ENCODE measurements at regions not wholly inside any gene's neighbourhood (a gene's known extent, or its start where the extent isn't known, plus 50 kb on each side); places are given as distances from the start of the nearest gene placed in this dataset.

DNA sequence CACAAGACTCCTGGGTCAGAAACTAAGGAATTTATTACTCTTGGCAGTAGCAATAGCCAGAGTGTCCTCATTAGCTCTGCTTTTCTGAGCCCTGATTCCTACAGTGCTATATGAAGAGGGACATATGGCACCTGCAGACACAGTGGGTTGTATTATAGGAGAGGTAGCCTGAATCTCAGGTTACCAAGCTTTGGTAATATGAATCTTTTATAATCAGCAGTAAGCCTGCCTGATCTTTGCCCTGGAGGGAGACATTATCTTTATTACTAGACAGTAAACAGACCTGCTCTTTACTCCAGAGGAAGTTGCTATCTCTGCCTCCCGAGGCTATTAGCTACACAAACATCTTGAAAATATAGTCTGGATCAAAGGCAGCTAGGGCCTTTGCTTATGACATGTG, 62.5 kb upstream of the HOPX start:
- H3K23ac ChIP-seq (ENCODE audit: low read depth, low read length) = no peak overlapping the region
- ATAC-seq (ENCODE audit: low read depth) (no peak), DNase-seq (no peak)
- H3K14ac ChIP-seq (replicated peaks; ENCODE audit: low read depth, low read length) = no peak overlapping the region
- no peaks in the 10 kb centered on the region for H3K9me1 ChIP-seq (ENCODE audit: insufficient read depth, low read length)
- ChIA-PET CTCF (no interaction called here), POLR2A (ENCODE audit: unreplicated experiment) (no interaction called here)
- no peak overlapping the region for H3K4ac ChIP-seq (ENCODE audit: low read depth, low read length)
- H2BK120ac ChIP-seq (ENCODE audit: low read depth, low read length) = no peak overlapping the region
- H3K4me1 ChIP-seq (ENCODE audit: control insufficient read depth, insufficient read depth, low read length) = peaks cover 5% of the 10 kb centered on the region; the same call in 1 of the 2 replicates
- H2AFZ ChIP-seq (replicated peaks; ENCODE audit: low read length, poor library complexity) = no peak overlapping the region
- no peak overlapping the region for H3K9ac ChIP-seq (ENCODE audit: low read depth, low read length)
- H3K4me2 ChIP-seq (ENCODE audit: low read depth, low read length) = no peak overlapping the region
- no peak overlapping the region for H3K4me3 ChIP-seq (ENCODE audit: insufficient read depth, low read depth, low read length)
- no peak overlapping the region for H2BK15ac ChIP-seq (ENCODE audit: low read depth, low read length)
- no peak overlapping the region for H3K18ac ChIP-seq (ENCODE audit: low read depth, low read length)
- H3K79me1 ChIP-seq (ENCODE audit: low read depth in 1 of 2, low read length in 2 of 2) = no peaks in the 10 kb centered on the region
- peaks cover 4% of the 10 kb centered on the region for H3K27me3 ChIP-seq (ENCODE audit: control insufficient read depth, insufficient read depth, low read length)
- no peaks in the 10 kb centered on the region for H3K9me3 ChIP-seq (ENCODE audit: control insufficient read depth, insufficient read depth, low read length)
- no peaks in the 10 kb centered on the region for H4K20me1 ChIP-seq (ENCODE audit: insufficient read depth, low read length)
- in situ Hi-C loops (cut with MboI; ENCODE audit: low sequenced_read_pairs) = no loop called here
- H2AK5ac ChIP-seq (ENCODE audit: low read depth, low read length) = no peak overlapping the region
- no peak overlapping the region for H3K27ac ChIP-seq (ENCODE audit: insufficient read depth, low read length)
- intact Hi-C loops (cut with micrococcal nuclease) = no loop called here
- no peak overlapping the region for H2BK20ac ChIP-seq (ENCODE audit: low read depth, low read length)
- H3K36me3 ChIP-seq (ENCODE audit: control insufficient read depth, insufficient read depth, low read length) = no peaks in the 10 kb centered on the region
- H2BK5ac ChIP-seq (ENCODE audit: low read depth, low read length, poor library complexity, severe bottlenecking) = no peak overlapping the region
- dilution Hi-C loops (cut with HindIII; ENCODE audit: low sequenced_read_pairs, unreplicated experiment) = no loop called here
- H2AK9ac ChIP-seq (replicated peaks; ENCODE audit: low read depth, low read length, poor library complexity) = no peak overlapping the region
- no peak overlapping the region for H4K8ac ChIP-seq (ENCODE audit: low read depth in 2 of 2, low read length in 2 of 2)
- no peak overlapping the region for H4K5ac ChIP-seq (ENCODE audit: low read depth, low read length)
- H4K91ac ChIP-seq (ENCODE audit: insufficient read depth, low read depth, low read length) = no peak overlapping the region
- no peak overlapping the region for H3K56ac ChIP-seq (ENCODE audit: extremely low read depth, insufficient read depth, low read length)
- no peak for TF ChIP-seq RAD21 (IDR thresholded peaks at IDR 0.05; ENCODE audit: low read length)
- no peak for TF ChIP-seq USF2 (IDR thresholded peaks at IDR 0.05; ENCODE audit: low read depth, low read length)
- TF ChIP-seq, protein P1, sequence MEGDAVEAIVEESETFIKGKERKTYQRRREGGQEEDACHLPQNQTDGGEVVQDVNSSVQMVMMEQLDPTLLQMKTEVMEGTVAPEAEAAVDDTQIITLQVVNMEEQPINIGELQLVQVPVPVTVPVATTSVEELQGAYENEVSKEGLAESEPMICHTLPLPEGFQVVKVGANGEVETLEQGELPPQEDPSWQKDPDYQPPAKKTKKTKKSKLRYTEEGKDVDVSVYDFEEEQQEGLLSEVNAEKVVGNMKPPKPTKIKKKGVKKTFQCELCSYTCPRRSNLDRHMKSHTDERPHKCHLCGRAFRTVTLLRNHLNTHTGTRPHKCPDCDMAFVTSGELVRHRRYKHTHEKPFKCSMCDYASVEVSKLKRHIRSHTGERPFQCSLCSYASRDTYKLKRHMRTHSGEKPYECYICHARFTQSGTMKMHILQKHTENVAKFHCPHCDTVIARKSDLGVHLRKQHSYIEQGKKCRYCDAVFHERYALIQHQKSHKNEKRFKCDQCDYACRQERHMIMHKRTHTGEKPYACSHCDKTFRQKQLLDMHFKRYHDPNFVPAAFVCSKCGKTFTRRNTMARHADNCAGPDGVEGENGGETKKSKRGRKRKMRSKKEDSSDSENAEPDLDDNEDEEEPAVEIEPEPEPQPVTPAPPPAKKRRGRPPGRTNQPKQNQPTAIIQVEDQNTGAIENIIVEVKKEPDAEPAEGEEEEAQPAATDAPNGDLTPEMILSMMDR (conservative IDR thresholded peaks at IDR 0.05; ENCODE audit: low read depth, low read length) = no peak
- TF ChIP-seq, protein P2, sequence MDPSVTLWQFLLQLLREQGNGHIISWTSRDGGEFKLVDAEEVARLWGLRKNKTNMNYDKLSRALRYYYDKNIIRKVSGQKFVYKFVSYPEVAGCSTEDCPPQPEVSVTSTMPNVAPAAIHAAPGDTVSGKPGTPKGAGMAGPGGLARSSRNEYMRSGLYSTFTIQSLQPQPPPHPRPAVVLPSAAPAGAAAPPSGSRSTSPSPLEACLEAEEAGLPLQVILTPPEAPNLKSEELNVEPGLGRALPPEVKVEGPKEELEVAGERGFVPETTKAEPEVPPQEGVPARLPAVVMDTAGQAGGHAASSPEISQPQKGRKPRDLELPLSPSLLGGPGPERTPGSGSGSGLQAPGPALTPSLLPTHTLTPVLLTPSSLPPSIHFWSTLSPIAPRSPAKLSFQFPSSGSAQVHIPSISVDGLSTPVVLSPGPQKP (IDR thresholded peaks at IDR 0.05; ENCODE audit: borderline replicate concordance, low read depth, low read length) = no peak
- no peak for TF ChIP-seq MAFK (IDR thresholded peaks at IDR 0.05; ENCODE audit: low read depth, low read length)
- TF ChIP-seq BHLHE40 (IDR thresholded peaks at IDR 0.05; ENCODE audit: low read depth, low read length) = no peak
- no CpG with 5 or more reads among the region's 1 CpG for WGBS, 2 experiments (ENCODE audit: extremely low coverage in 2 of 2, insufficient read length in 1 of 2)
- no TSS peak for BruUV-seq (replicated peaks)

Measured in IMR-90 (cell line).